GM18861 (cell line): ENCODE measurements at regions not wholly inside any gene's neighbourhood (a gene's known extent, or its start where the extent isn't known, plus 50 kb on each side); places are given as distances from the start of the nearest gene placed in this dataset.

Source experiments
- ATAC-seq: cut with Tn5 transposase; IDR thresholded peaks from one replicate; pipeline ENCODE4 v1.9.1; 2021; ENCODE audit not compliant: unreplicated experiment

DNA sequence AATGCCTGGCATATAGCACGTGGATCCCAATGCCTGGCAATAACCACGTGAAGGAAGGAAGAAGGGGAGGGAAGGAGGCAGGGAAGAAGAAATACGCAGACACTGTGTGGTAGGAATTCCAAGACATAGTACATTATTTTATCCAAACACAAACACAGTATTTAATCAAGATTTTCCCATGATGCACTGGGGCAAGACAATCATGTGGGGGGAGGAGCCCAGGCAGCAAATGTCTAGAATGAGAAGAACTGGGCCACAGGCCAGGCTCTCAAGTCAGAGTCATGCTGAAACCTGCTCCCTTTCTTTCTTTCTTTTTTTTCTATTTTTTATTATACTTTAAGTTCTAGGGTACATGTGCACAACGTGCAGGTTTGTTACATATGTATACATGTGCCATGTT, 717.9 kb downstream of the UQCRFS1 start:
- ATAC-seq = no peak

DNA sequence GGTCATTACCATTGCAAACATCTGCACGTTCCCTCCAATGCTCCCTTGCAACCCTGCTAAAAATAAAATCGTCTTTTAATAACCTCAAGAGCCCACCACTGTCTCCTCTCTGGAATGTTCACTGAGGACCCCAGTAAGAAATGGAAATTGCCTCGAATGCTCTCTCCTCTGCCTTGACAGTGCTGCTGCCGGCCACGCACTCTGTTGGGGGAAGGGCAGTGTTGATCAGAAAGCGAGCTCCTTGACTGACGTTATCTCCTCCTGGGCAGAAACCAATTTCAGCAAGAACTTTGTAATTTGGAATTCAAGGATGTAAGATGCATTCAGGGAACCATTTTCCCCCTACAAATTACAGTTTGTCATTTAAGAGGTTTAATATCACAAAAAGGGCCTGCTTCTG, 718.5 kb downstream of the UQCRFS1 start:
- no peak for ATAC-seq

DNA sequence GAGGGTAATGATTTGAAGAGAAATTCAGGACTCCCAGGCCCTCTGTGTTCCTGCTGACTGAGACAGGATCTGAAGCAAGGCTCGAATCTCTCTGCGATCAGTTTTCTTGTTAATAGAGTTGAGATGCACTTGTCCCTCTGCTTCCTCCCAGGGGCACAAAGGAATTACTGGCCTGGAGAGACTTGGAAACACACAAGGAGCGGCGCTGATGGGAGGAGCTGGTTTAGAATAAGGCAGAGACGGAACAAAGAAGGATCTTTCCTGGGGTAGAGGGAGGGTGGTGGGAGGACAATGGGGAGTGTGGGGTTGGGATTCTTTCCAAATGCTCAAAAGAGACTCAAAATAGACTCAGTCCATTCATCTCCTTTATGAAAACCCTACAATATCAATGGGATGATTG, 719.1 kb downstream of the UQCRFS1 start:
- no peak for ATAC-seq

DNA sequence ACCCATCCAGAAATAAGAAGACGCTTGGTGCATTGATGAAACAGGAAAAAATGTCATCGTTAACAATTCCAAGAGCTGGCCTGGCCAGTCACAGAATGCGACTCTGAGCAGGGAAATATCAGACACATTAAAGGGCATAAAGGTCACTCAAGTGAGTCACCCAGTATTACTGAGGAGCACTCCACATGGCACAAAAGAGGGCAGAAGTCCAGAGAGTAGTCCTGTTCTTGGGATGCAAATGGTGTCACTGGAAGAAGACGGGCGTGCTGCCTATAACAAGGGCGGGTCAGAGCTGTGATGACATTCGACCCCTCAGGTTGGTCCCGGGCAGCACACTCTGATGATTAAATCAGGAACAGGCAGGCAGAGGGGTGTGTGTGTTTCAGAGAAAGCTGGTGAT, 720.3 kb downstream of the UQCRFS1 start:
- no peak for ATAC-seq

DNA sequence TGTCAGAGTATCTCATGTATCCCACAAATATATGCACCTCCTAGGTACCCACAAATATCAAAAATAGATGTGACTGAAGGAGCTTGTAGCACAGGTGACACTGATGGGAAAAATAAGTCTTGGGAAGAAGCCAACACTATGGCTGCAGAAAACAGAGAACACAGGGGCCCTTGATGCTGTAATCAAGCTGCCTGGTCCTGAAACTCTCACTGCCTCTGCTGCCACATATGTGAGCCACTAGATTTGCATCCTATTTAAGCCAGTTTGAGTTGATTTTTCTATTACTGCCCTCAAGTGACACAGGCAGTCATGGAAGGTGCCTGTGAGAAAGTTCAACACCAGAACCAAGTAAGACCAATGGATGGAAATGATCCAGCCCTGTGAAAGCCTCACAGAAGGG, 720.8 kb downstream of the UQCRFS1 start:
- ATAC-seq = no peak

DNA sequence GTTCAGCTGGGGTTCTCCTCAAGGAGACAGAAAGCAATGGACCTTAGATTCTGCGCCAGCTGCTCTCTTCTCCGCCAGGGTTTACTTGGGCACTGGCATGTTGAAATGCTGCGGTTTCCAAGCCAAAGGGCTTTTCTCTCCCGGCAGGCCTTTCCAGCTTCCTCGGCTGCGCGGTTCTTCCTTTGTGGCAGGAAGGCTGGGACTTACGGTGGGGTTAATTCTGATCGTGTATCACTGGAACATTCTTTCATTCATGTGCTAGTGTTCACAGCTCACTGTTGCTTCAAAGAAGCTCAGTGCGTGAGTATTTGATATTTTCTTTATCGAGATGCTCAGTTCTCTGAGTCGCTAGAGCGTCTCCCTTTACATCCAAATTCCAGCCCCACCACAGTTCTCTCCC, 723.2 kb downstream of the UQCRFS1 start:
- no peak for ATAC-seq

DNA sequence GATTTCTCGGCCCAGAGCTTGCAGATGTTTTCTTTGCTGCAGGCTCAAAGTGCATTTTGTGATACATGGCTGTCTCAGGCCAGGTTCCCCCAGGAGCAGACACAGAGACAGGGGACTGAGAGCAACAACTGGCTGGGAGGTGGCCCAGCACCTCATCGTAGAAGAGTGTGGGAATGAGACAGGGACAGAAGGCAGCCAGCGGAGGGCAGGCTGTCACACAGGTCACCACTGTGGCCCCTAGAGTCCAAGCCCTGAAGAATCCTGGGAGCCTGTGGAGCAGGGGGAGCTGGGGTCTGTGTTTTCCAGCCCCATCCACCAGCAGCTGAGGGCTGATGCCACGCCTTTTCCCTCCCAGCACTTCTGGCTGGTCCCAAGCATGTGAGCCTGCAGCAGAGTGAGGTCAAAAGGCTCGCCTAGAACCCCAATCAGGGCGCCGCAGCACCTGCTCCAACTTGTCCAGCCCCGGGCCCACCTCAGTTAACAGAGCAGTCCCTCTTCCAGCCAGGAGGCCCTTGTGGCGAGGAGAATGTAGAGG, 723.8 kb downstream of the UQCRFS1 start:
- no peak for ATAC-seq

DNA sequence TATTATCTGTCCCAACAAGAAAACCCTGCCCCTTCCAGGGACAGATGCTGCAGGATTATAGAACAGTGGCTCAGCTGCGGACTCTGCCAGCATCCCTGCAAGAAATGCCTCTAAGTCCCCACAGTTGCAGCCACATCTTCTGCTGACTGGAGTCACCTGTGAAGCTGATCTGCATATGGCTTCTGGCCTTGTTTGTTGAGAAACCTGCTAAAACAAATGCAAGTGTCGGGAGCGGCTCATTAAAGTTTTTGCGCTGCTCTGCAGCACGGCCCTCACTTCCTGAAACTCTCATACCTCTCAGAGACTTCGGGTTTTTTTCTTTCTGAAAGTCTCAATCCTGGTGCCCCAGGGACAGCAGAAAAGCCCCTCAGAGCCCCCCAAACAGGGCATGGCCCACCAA, 725.0 kb downstream of the UQCRFS1 start:
- no peak for ATAC-seq

DNA sequence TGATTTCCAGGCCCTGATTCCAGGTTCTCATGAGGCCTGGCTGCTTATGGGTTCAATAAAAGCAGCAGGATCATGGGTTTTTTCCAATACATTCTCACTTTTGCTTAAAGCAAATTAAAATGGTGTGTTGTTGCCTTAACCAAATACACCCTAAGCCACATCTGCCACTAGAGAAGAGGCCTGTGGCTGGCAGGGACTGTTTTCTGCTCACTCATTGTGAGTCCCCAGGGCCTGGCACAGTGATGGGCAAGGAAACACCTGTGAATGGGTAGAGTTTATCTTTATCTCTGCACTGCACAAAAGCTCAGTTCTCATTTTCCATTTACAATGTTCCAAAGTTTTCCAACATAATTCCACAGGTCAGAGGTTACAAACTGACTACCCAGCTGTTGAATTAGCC, 726.0 kb downstream of the UQCRFS1 start:
- no peak for ATAC-seq

DNA sequence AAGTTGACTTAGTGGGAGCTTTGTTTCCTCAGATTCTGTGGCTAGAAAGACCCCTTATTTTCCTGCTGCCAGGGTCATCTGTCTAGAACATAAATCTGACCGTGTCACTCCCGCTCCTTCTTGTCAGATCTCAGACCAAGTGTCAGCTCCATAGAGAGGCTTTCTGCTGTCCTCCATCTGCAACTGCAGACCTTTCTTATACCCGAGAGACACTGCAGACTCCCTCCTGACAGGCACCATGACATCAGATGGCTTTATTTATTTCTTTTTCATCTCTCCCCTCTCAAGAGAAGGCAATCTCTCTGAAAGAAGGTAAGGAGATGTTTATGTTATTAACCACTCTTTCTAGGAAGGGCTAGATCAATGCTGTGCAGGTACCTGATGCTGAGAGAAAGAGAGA, 726.5 kb downstream of the UQCRFS1 start:
- no peak for ATAC-seq

DNA sequence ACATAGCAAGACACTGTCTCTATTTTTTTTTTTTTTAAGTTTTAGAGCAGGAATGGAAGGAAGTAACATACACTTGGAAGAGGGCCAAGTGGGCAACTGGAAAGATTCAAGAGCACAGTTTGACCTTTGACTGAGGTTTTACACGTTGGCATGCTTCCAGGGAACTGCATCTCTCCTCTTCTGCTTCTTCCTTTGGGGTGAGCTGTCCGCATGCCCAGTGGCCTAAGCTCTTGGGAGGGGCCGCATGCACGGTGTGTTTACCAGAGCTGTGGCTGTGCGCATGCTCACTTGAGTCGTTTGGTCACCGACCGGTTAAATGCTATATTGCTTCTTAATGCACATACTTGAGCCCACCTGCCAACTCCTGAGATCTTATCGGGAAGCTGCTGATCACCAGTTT, 727.7 kb downstream of the UQCRFS1 start:
- ATAC-seq = no peak

DNA sequence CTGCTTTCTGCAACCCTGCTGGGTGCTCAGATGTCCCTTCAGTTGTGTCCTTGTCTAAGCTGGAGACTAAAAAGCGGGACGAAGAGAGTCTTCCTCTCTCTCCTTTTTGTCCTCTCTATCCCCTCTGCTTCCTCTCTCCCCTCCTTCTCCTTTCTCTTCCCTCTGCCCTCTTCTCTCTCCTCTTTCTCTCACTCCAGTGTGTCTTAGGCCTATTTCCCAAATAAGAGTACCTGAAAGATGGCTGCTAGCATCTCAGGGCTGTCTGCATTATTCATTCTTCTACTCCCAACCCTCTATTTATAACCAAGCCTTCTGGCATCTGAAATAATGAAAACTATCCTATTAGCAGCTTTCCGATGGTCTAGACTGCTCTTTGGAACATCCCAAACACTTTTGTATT, 729.8 kb downstream of the UQCRFS1 start:
- ATAC-seq = no peak

DNA sequence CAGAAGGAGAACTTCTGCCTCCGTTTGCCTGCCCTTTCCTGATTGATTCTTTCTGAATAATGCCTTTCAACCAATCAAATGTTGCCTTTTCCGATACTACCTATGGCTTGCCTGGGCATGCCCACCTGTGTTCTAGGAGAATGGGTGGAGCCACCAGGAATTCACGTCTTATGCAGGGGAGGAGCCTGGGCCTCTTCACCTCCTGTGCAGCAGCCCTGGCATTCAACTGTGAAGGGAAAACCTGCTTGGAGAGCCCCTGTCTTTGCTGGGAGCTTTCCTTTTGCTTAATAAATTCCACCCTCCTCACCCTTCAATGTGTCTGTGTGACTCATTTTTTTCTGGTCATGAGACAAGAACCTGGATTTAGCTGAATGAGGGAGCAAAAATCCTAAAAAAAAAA, 730.7 kb downstream of the UQCRFS1 start:
- no peak for ATAC-seq

DNA sequence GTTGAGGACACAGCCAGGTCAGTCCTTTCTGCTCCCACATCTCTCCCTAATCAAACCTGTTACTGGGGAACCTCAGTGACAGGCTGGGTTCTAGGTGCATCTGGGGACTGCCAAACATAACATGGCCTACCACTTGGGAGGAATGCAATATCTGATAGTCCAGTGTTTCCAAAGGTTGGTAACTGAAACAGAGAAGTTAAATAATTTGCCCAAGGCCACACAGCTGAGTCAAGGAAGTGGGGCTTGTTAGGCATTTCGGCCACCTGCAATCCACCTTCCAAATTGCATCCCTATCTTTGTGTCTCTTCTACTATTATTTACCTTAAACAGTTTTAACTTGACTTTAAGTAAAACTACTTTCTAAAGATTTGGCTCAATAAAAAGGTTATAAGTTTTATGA, 731.3 kb downstream of the UQCRFS1 start:
- no peak for ATAC-seq

DNA sequence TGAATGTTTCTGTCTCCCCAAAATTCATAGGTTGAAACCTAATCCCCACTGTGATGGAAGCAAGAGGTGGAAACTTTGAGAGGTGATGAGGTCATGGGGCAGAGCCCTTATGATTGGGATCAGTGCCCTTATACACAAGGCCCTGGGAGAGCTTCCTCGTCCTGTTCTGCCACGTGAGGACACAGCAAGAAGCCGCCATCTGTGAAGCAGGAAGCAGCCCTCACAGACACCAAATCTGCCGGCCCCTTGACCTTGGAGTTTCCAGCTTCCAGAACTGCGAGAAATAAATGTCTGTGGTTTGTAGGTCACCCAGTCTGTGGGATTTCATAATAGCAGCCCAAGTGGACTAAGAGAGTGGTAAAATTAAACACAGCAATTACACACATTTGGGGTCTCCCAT, 737.4 kb downstream of the UQCRFS1 start:
- no peak for ATAC-seq

DNA sequence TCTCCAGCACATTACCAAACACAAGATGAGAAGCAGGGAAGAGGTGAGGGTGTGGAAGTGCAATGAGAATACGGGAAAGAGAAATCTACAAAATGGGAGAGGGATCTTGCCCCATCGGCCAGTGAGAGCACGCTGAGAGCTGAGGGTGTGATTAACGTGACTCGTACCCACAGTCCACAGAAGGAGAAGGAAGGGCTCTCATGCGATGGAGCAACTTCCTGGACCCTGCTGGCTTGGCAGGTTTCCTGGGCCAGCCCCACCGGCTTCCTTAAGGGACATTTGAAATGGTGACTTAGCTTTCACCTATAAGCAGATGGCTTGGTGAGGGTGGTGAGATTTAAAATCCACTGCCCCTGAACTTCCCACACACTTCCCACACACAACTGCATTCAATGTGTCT, 740.1 kb downstream of the UQCRFS1 start:
- ATAC-seq = no peak

DNA sequence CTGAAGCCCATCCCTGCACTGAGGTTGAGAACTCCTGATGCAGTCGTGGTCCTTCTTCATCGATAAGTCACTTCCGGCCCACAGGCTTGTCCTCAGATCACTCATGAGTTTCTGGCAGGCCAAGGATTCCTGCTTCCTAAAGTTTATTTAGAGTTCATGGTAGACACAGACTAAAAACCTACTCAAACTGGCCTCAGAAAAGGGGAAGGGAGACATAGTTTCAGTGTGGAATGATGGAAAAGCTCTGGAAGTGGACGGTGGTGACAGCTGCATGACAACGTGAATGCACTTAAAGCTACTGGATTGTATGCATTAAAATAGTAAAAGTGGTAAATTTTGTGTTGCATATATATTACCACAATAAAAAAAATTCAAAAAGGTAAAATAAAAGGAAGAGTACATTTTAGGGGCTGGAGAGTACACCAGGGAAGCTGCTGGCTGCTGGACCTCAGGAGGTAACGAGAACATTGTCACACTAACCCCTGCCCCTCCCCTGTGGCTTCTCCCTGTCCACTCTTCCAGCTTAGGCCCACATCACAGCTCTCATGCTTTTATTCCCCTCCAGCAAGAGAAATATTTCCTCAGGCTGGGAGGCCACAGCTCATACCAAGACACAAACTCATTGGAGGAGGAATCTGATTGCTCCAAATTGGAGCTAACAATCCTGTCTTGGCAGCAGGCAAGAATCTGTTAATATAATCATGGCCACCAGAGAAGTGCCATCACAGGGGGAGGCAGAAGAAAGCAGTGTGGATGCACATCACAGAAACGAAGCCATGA, 741.0 kb downstream of the UQCRFS1 start:
- no peak for ATAC-seq

DNA sequence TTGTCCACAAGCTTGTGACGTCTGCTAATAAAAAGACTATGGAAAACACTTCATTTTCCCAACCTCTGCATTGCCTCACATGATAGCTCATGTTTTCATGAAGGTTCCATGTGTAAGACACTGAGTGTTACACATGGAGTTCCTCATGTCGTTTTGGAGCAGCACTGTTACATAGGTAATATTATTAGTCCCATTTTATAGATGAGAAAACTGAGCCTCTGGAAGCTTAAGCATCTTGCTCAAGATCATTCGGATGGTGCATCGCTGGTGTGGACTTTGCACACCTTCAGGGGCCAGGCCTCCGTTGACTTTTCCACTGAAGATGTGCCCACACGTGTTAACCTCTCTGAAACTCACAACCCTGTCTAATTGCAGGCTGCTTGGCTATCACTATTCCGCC, 743.4 kb downstream of the UQCRFS1 start:
- no peak for ATAC-seq

DNA sequence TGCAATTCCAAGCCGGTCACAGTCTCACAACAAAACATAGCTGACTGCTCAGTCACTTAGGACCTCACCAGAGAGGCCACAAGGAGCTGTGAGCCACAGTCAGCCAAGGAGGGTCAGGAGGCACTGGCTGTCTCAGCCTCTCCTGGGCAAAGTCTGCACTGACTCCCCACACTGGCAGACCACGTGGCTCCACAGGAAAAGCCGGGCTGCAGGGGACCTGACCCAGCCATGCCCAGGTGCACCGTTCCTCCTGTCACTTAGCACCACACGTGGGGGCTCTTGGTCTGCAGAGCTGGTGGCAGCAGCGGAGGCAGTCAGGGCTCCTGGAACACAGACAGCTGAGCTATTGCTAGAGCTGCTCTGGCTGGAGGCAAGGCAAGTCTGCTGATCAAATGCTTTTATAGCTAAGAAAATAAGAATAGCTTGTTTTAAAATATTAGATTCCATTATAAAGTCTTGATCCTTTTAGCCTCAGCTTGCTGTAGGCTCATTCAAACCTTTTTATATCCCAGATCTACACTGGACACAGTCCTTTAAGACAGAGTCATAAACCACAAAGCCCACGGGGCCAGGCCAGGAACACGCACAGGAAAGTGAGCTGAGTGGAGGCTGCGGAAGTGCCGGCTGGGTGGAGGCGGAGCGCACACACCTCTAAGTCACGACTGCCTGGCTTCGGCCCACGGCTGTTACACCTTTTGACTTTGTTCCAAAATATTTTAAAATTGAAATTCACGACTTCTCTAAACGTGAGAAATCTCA, 744.1 kb downstream of the UQCRFS1 start:
- ATAC-seq = no peak

DNA sequence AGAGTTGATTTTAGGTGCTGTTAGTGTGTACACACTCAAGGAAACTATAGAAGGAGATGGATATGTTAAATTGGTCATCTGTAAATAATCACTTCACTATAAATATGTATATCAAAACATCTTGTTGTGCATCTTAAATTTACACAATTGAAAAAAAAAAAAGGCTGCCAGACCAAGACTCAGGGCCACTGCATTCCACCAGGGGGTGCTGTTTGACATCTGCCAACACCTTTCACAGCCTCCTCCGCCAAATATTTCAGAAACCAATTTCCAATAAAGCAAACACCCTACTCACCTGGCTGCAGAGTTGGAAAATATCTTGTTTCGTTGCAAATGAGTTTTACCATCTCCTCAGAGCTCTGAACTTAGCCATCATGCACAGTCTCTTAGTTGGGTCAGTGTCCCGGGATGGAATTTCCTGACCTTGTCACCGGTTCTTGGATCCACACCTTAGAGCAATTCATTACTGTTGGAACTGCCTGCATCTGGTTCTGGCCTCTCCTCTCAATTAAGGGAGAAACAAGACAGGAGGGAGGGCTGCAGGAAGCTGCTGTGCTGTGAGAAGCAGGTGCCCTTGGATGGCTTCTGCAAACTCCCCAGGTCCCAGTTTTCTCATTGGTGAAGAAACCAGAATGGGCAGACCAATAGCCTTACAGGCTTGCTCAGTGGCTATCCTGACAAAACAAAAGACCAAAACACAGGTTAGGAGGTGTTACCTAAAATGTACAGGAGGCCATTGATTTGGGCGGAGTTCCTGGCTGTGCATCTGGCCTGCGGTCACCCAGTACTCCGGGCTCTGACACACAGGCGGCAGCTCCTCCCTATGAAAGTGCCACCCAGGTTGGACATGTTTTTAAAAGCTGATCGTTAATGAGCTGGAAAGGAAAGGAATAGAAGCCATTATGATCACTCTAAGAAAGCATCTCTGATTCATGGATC, 746.6 kb downstream of the UQCRFS1 start:
- no peak for ATAC-seq

DNA sequence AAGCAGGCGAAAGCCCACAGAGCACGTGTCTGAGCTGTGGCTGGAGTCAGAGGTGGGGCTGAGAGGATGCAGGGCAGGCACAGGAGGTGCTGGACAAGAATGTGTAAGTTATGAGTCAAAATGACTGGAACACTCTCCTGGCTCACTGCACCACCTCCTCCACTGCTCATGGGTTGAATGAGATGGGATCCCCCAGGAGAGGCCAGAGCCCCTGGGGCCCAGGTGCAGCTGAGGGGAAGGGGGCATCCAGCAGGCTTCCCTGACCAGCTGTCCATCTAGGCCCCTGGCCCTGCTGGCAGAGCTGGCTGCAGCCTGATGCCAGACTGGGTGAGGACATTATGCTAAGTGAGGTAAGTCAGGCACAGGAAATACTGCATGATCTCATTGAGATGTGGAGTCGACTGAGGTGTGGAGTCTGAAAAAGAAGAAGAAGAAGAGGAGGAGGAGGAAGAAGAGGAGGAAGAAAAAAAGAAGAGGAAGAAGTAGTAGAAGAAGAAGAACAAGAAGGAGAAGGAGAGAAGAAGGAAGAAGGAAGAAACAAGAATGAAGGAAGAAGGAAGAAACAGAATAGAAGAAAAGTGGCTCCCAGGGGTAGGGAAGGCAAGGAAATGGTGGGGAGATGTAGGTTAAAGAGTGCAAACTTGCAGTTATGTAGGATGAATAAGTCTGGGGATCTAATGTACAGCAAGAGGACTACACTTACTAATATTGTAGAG, 747.4 kb downstream of the UQCRFS1 start:
- no peak for ATAC-seq
